GM23338 (cell line): ENCODE measurements at regions not wholly inside any gene's neighbourhood (a gene's known extent, or its start where the extent isn't known, plus 50 kb on each side); places are given as distances from the start of the nearest gene placed in this dataset.

Experiments used
- ATAC-seq: fragments of 200-7000 bp; cut with Tn5 transposase; 3 replicates; pipeline ENCODE4 v1.9.1; 2020
- DNase-seq: peaks from one replicate; pipeline ENCODE4 v3.0.0-alpha.2; 2015; ENCODE audit warnings: low spot score
- H2AFZ ChIP-seq: fragments of 200-600 bp; sonication (generic); 2 replicates; pipeline ENCODE4 v1.8.0; 2016; ENCODE audit warnings: antibody characterized with exemption, mild to moderate bottlenecking, moderate library complexity
- H3F3A ChIP-seq: fragments of 200-600 bp; sonication (generic); replicated peaks from 2 replicates; pipeline ENCODE4 v1.8.0; 2017; ENCODE audit warnings: antibody characterized with exemption, mixed run types, low read depth
- H3K27ac ChIP-seq: fragments of 200-600 bp; sonication (generic); 2 replicates; pipeline ENCODE4 v1.6.1; 2016; ENCODE audit warnings: low read depth
- H3K27me3 ChIP-seq: fragments of 200-600 bp; sonication (generic); 2 replicates; pipeline ENCODE4 v1.8.0; 2016; ENCODE audit warnings: mild to moderate bottlenecking, mixed run types, moderate library complexity; ENCODE audit not compliant: insufficient read depth
- H3K36me3 ChIP-seq: fragments of 200-600 bp; sonication (generic); 2 replicates; pipeline ENCODE4 v1.8.0; 2016; ENCODE audit warnings: mild to moderate bottlenecking; ENCODE audit not compliant: insufficient read depth
- H3K4me1 ChIP-seq: fragments of 200-600 bp; sonication (generic); 2 replicates; pipeline ENCODE4 v1.8.0; 2016; ENCODE audit warnings: mild to moderate bottlenecking, moderate library complexity; ENCODE audit not compliant: insufficient read depth
- H3K4me2 ChIP-seq: fragments of 200-600 bp; sonication (generic); 2 replicates; pipeline ENCODE4 v1.7.1; 2017; ENCODE audit warnings: mixed run types
- H3K4me3 ChIP-seq: fragments of 200-600 bp; sonication (generic); 2 replicates; pipeline ENCODE4 v1.6.1; 2016; ENCODE audit warnings: mixed run types
- H3K79me2 ChIP-seq: fragments of 200-600 bp; sonication (generic); replicated peaks from 2 replicates; pipeline ENCODE4 v1.8.0; 2017; ENCODE audit warnings: mild to moderate bottlenecking; ENCODE audit not compliant: insufficient read depth
- H3K9me2 ChIP-seq: fragments of 200-600 bp; sonication (generic); 2 replicates; pipeline ENCODE4 v1.8.0; 2017; ENCODE audit not compliant: insufficient read depth
- H4K20me1 ChIP-seq: fragments of 200-600 bp; sonication (generic); replicated peaks from 2 replicates; pipeline ENCODE4 v1.8.0; 2017; ENCODE audit warnings: mild to moderate bottlenecking; ENCODE audit not compliant: insufficient read depth
- H3K27ac Mint-ChIP-seq: 2 replicates; pipeline ENCODE4 v1.8.0; 2020; ENCODE audit warnings: inconsistent platforms, mild to moderate bottlenecking, moderate library complexity, mixed read lengths
- H3K27me3 Mint-ChIP-seq: 3 replicates; pipeline ENCODE4 v1.8.0; 2022; ENCODE audit warnings: low read depth, mild to moderate bottlenecking, moderate library complexity, mixed read lengths, inconsistent platforms; ENCODE audit not compliant: insufficient read depth, poor library complexity
- H3K36me3 Mint-ChIP-seq: 3 replicates; pipeline ENCODE4 v1.8.0; 2021; ENCODE audit warnings: low read depth, mild to moderate bottlenecking, inconsistent platforms, moderate library complexity, mixed read lengths
- H3K4me1 Mint-ChIP-seq: 3 replicates; pipeline ENCODE4 v1.8.0; 2020; ENCODE audit warnings: mild to moderate bottlenecking, inconsistent platforms, mixed read lengths
- H3K4me3 Mint-ChIP-seq: 3 replicates; pipeline ENCODE4 v1.8.0; 2021; ENCODE audit warnings: moderate library complexity, mild to moderate bottlenecking, inconsistent platforms, mixed read lengths
- H3K9me3 Mint-ChIP-seq: 3 replicates; pipeline ENCODE4 v1.8.0; 2020; ENCODE audit warnings: moderate library complexity, mild to moderate bottlenecking, inconsistent platforms, mixed read lengths
- NANOG ChIP-seq: IDR thresholded peaks from 2 replicates; pipeline ENCODE4 v1.6.1; 2016; ENCODE audit warnings: antibody characterized with exemption, borderline replicate concordance
- ZNF462 ChIP-seq: fragments of 250-450 bp; sonication (Bioruptor Pico); IDR thresholded peaks from 2 replicates; pipeline ENCODE4 v1.5.0; 2020; ENCODE audit warnings: mild to moderate bottlenecking, moderate library complexity

- ATAC-seq, result peak; percentile 65
Measured at GRCh38 chr6:151692216-151692615, 115.3 kb upstream of the ESR1 start.

More at GRCh38 chr6:151692216-151692615, 115.3 kb upstream of the ESR1 start:
- H3K4me2 ChIP-seq, result no peak overlapping the region
- no peak overlapping the region for H3K4me3 Mint-ChIP-seq
- 0 out of 2 replicates have a peak, but pooled peaks have one; percentile 32 for TF ChIP-seq ZNF462 (CRISPR knock-in tag)
- no peak for TF ChIP-seq NANOG
- no peak overlapping the region for H3K27ac Mint-ChIP-seq
- H3K9me2 ChIP-seq, result 0 out of 2 replicates have a peak, but pooled peaks cover 2% of the 10 kb centered on the region
- H3K27me3 Mint-ChIP-seq, result no peaks in the 10 kb centered on the region
- no peaks in the 10 kb centered on the region for H3K79me2 ChIP-seq
- peaks cover 16% of the 10 kb centered on the region; the same call in 2 of the 3 replicates for H3K4me1 Mint-ChIP-seq
- H3K27ac ChIP-seq, result no peak overlapping the region
- H3K9me3 Mint-ChIP-seq, result no peaks in the 10 kb centered on the region
- no peaks in the 10 kb centered on the region for H3K36me3 ChIP-seq
- DNase-seq, result no peak
- no peaks in the 10 kb centered on the region for H4K20me1 ChIP-seq
- H3K4me3 ChIP-seq, result no peak overlapping the region
- H3K4me1 ChIP-seq, result 0 out of 2 replicates have a peak, but pooled peaks cover 7% of the 10 kb centered on the region
- no peak overlapping the region for H2AFZ ChIP-seq
- no peaks in the 10 kb centered on the region for H3K27me3 ChIP-seq
- H3F3A ChIP-seq, result no peaks in the 10 kb centered on the region
- H3K36me3 Mint-ChIP-seq, result no peaks in the 10 kb centered on the region
